ENCODE measurements at regions not wholly inside any gene's neighbourhood (a gene's known extent, or its start where the extent isn't known, plus 50 kb on each side); places are given as distances from the start of the nearest gene placed in this dataset.
"Not testable (repeated sequence)": the region's sequence is repeated elsewhere in the genome, so short reads cannot be mapped to it uniquely, and the experiment has no call there.

DNA sequence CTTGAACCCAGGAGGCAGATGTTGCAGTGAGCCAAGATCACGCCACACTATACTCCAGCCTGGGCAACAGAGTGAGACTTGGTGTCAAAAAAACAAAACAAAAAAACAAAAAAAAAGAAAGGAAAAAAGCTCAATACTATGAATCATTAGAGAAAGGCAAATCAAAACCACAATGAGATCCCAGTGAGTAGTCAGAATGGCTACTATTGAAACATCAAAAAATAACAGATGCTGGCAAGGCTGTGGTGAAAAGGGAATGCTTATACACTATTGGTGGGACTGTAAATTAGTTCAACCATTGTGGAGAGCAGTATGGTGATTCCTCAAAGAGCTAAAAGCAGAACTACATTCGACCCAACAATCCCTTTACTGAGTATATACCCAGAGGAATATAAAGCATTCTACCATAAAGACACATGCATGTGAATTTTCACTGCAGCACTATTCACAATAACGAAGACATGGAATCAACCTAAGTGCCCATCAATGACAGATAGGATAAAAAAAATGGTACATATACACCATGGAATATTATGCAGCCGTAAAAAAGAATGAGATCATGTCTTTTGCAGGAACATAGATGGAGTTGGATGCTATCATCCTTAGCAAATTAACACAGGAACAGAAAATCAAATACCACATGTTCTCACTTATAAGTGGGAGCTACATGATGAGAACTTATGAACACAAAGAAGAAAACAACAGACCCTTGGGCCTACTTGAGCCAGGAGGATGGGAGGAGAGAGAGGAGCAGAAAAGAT lies 81.9 kb upstream of the ARRDC3 start:
- no peak for DNase-seq

- no peak for DNase-seq
Measured at GRCh38 chr5:91457681-91458058, 74.6 kb upstream of the ARRDC3 start.

- DNase-seq: no peak
Measured at GRCh38 chr5:91456928-91457680, 74.0 kb upstream of the ARRDC3 start.

- DNase-seq: no peak
Measured at GRCh38 chr5:91449083-91449482, 66.0 kb upstream of the ARRDC3 start.

DNA sequence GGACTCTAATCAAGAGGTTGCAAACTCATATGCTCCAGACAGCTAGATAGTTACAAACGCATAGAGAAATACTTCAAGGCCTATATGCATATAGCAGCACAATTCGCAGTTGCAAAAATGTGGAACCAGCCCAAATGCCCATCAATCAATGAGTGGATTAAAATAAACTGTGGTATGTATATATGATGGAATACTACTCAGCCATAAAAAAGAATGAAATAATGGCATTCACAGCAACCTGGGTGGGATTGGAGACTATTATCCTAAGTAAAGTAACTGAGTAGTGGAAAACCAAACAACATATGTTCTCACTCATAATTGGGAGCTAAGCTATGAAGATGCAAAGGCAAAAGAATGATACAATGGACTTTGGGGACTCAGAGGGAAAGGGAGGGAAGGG lies 65.0 kb upstream of the ARRDC3 start:
- not testable (repeated sequence) for DNase-seq

DNA sequence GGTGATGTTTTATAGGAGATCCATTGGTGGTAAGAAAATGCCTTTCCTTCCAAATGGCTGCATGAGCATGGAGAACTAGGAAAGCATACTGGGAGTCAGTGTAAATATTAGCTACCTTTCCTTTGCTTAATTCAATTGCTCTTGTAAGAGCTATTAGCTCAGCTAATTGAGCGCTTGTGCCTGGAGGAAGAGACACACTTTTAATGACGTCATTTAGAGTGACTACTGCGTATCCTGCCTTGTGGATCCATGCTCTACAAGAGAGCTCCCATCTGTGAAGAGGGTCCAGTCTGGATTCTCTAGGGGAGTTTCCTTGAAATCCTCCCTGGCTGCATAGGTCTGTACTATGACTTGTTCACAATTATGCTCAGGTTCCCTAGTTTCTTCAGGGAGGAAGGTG lies 63.8 kb upstream of the ARRDC3 start:
- DNase-seq: not testable (repeated sequence)

DNA sequence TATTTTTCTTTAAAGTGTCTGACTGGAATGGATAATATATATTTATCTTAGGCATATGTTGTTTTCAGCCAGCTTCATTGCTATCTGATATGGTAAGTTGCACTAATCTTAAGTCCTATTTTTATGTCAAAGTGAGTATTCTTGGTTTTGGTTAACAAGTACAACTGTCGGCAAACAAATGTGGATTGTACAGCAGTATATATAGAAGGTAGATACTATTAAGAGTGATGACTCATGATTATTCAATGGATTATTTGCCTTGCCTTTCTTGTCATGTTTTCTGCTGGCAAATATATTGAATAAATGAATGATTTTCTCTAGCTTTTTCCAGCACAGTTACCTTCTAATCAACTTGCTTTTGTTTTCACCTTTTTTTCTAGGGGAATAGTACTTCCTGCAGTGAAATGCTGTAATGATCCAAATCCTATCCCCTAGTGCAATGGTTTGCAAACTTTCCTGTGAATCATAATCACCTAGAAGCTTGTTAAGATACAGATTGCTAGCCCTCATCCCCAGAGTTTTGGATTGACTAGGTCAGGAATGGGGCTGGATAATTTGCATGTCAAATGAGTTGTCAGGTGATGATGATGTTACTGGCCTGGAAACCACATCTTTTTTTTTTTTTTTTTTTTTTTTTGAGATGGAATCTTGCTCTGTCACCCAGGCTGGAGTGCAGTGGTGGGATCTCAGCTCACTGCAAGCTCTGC lies 60.8 kb upstream of the ARRDC3 start:
- DNase-seq: peak; percentile 21

GRCh38 chr5:91443023-91443422 lies 59.9 kb upstream of the ARRDC3 start:
- DNase-seq: peak; percentile 94

GRCh38 chr5:91441082-91441481 lies 58.0 kb upstream of the ARRDC3 start:
- no peak for DNase-seq

GRCh38 chr5:91438871-91439270 lies 55.8 kb upstream of the ARRDC3 start:
- no peak for DNase-seq

GRCh38 chr5:91436241-91436640 lies 53.1 kb upstream of the ARRDC3 start:
- no peak for DNase-seq

GRCh38 chr5:91434348-91434747 lies 51.2 kb upstream of the ARRDC3 start:
- no peak for DNase-seq

DNA sequence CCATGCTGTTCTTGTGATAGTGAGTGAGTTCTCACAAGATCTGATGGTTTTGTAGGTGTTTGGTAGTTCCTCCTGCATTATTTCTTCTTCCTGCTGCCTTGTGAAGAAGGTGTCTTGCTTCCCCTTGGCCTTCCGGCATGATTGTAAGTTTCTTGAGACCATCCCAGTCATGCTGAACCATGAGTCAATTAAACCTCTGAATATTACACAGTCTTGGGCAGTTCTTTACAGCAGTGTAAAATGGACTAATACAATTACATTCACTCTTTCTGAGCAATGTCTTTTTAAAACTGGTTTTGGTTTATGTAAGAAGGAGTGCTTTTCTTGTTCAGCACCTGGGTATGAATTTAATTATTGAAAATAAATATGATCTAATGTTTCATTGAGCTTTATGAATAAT lies 50.7 kb upstream of the ARRDC3 start:
- DNase-seq: no peak

Measured in fibroblast of skin of scalp (primary cell).